Panc1 (cell line): ENCODE measurements at regions not wholly inside any gene's neighbourhood (a gene's known extent, or its start where the extent isn't known, plus 50 kb on each side); places are given as distances from the start of the nearest gene placed in this dataset.

Source experiments
- ATAC-seq: fragments of 200-7000 bp; cut with Tn5 transposase; 2 replicates; pipeline ENCODE4 v1.9.1; 2020; ENCODE audit warnings: mild to moderate bottlenecking, moderate library complexity
- BruUV-seq: library from RNA; stranded (reverse); fragments of 400-500 nt; replicated peaks from 2 replicates; lab custom pipeline; 2021; lab: Mats Ljungman, UMichigan
- CTCF ChIA-PET: fragments of 300-600 bp; sonication (Branson Sonifier 250); formaldehyde crosslinking; loops from one replicate; lab custom pipeline; 2022; ENCODE audit warnings: antibody characterized with exemption; lab: Charles Lee
- POLR2A ChIA-PET: fragments of 300-600 bp; sonication (Branson Sonifier 250); formaldehyde crosslinking; loops from one replicate; lab custom pipeline; 2022; ENCODE audit warnings: antibody characterized with exemption; lab: Charles Lee
- DNase-seq: peaks from one replicate; pipeline ENCODE4 v3.0.0-alpha.2; 2010; ENCODE audit warnings: low read depth, low spot score
- H3K27ac ChIP-seq: 2 replicates; pipeline ENCODE4 v1.5.1; 2011; ENCODE audit warnings: mild to moderate bottlenecking, low read length, inconsistent platforms
- H3K27me3 ChIP-seq: fragments of 200-500 bp; sonication (Bioruptor generic); 2 replicates; pipeline ENCODE4 v1.6.0; 2014; ENCODE audit warnings: low read length, inconsistent platforms; ENCODE audit not compliant: control insufficient read depth, insufficient read depth
- H3K36me3 ChIP-seq: fragments of 200-500 bp; sonication (Bioruptor generic); 2 replicates; pipeline ENCODE4 v1.5.1; 2014; ENCODE audit warnings: inconsistent platforms, mild to moderate bottlenecking, low read length, moderate library complexity; ENCODE audit not compliant: control insufficient read depth, insufficient read depth
- H3K4me1 ChIP-seq: 2 replicates; pipeline ENCODE4 v1.5.1; 2011; ENCODE audit warnings: inconsistent platforms, mild to moderate bottlenecking, low read length, moderate library complexity; ENCODE audit not compliant: control insufficient read depth, insufficient read depth
- H3K4me3 ChIP-seq, 2 experiments: 2 replicates each; pipeline ENCODE4 v1.5.1; 2011 to 2012; ENCODE audit warnings: low read depth in 2 of 2, low read length in 2 of 2, mild to moderate bottlenecking in 2 of 2, inconsistent platforms in 1 of 2, moderate library complexity in 1 of 2
- H3K9me3 ChIP-seq: fragments of 200-500 bp; sonication (Bioruptor generic); 2 replicates; pipeline ENCODE4 v1.5.1; 2014; ENCODE audit warnings: low read depth, mild to moderate bottlenecking, inconsistent platforms, low read length, moderate library complexity; ENCODE audit not compliant: control insufficient read depth, insufficient read depth
- CTCF ChIP-seq: fragments of 450-650 bp; IDR thresholded peaks from 2 replicates; pipeline ENCODE4 v1.5.1; 2017; ENCODE audit warnings: mild to moderate bottlenecking
- POLR2AphosphoS5 ChIP-seq: IDR thresholded peaks from 2 replicates; pipeline ENCODE4 v1.6.1; 2012; ENCODE audit warnings: mild to moderate bottlenecking, low read depth, low read length, moderate library complexity
- REST ChIP-seq, 2 experiments: IDR thresholded peaks; 2 replicates each; pipeline ENCODE4 v1.6.1; 2011 to 2012; ENCODE audit warnings: low read depth in 2 of 2, control low read depth in 1 of 2, low read length in 1 of 2, mild to moderate bottlenecking in 1 of 2, moderate library complexity in 1 of 2; ENCODE audit not compliant: insufficient read depth in 1 of 2
- SIN3A ChIP-seq: IDR thresholded peaks from 2 replicates; pipeline ENCODE4 v1.6.1; 2012; ENCODE audit warnings: low read depth, mild to moderate bottlenecking, low read length, moderate library complexity, borderline replicate concordance; ENCODE audit not compliant: insufficient read depth
- TCF7L2 ChIP-seq: IDR thresholded peaks from 2 replicates; pipeline ENCODE4 v1.6.1; 2011; ENCODE audit warnings: mild to moderate bottlenecking, low read depth, low read length, inconsistent platforms
- in situ Hi-C: cut with HindIII; loops from 2 replicates; pipeline ENCODE4 v1.10.0; 2016; ENCODE audit warnings: low sequenced_read_pairs, low pct_unique_long_range_greater_than_20kb
- intact Hi-C: fragments of 100-400 bp; cut with micrococcal nuclease; formaldehyde crosslinking; loops from one replicate; pipeline ENCODE4 v1.10.0; 2022; ENCODE audit not compliant: unreplicated experiment

GRCh38 chr17:33868899-33869298, 386.2 kb upstream of the CCL2 start:
- Histone ChIP-seq H3K4me3 (no peak overlapping the region), H3K36me3 (no peaks in the 10 kb centered on the region), H3K27ac (no peak overlapping the region), H3K27me3 (peaks cover 5% of the 10 kb centered on the region; the same call in 1 of the 2 replicates), H3K9me3 (no peaks in the 10 kb centered on the region), H3K4me1 (no peaks in the 10 kb centered on the region)
- in situ Hi-C loops, result no loop called here
- no peak for ATAC-seq
- no TSS peak for BruUV-seq
- DNase-seq, result no peak
- intact Hi-C loops, result no loop called here
- ChIA-PET POLR2A (no interaction called here), CTCF (no interaction called here)
- TF ChIP-seq TCF7L2 (no peak), CTCF (no peak), POLR2AphosphoS5 (no peak), SIN3A (no peak)

DNA sequence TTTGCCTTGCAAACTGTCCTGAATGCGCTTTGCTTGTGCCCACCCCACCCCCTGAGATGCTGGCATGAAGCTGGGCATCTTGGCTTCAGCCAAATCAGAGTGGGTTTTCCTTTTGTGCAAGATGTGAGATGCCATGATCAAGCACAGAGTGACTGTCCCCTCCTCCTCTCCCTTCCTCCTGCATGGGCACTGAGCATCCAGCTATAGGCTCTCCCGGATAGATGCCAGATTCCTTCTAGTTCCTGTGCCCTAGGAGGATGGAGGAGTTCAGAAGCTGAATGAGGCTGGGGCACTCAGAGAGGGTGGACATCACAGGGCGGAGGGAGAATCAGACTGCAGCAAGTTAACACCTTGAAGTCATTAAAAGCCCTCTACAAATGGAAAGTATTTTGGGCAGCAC, 384.1 kb upstream of the CCL2 start:
- 0 out of 2 replicates have a peak, but pooled peaks have one; percentile 38 for ATAC-seq
- TF ChIP-seq SIN3A (no peak), REST (IDR thresholded peaks at IDR 0.05; ENCODE audit: insufficient read depth in 1 of 2, low read depth in 2 of 2, low read length in 1 of 2) (no peak), POLR2AphosphoS5 (no peak), CTCF (no peak), TCF7L2 (no peak)
- intact Hi-C loops, result no loop called here
- Histone ChIP-seq H3K4me1 (no peaks in the 10 kb centered on the region), H3K27me3 (peaks cover 5% of the 10 kb centered on the region), H3K4me3 (no peak overlapping the region), H3K36me3 (no peaks in the 10 kb centered on the region), H3K9me3 (no peaks in the 10 kb centered on the region), H3K27ac (no peak overlapping the region)
- POLR2A ChIA-PET, result interaction anchor here (1.4 kb wide), 1 partner anchor 92 kb away, joined by 3 read pairs; no protein-coding TSS in a partner anchor
- no peak for DNase-seq
- in situ Hi-C loops, result no loop called here
- BruUV-seq, result no TSS peak
- CTCF ChIA-PET, result no interaction called here
